GM10248 (cell line): ENCODE measurements at regions not wholly inside any gene's neighbourhood (a gene's known extent, or its start where the extent isn't known, plus 50 kb on each side); places are given as distances from the start of the nearest gene placed in this dataset.

ENCODE experiments used
- CTCF ChIA-PET: fragments of 300-600 bp; sonication (Branson Sonifier 250); formaldehyde crosslinking; extraction: SDS; loops from one replicate; lab custom pipeline; 2021; ENCODE audit warnings: antibody characterized with exemption; lab: Yijun Ruan, JAX
- POLR2A ChIA-PET: fragments of 350-650 bp; sonication (Branson Sonifier 250); formaldehyde crosslinking; extraction: SDS; loops from one replicate; lab custom pipeline; 2020; ENCODE audit warnings: antibody characterized with exemption; lab: Yijun Ruan, JAX
- DNase-seq: peaks from one replicate; pipeline ENCODE4 v3.0.0; 2012; ENCODE audit errors: extremely low spot score
- TF ChIP-seq, protein P1 (sequence below): IDR thresholded peaks from 2 replicates; pipeline ENCODE4 v1.5.1; 2012; ENCODE audit warnings: mild to moderate bottlenecking, low read depth; ENCODE audit errors: extremely low read depth, missing control alignments, control extremely low read depth

DNA sequence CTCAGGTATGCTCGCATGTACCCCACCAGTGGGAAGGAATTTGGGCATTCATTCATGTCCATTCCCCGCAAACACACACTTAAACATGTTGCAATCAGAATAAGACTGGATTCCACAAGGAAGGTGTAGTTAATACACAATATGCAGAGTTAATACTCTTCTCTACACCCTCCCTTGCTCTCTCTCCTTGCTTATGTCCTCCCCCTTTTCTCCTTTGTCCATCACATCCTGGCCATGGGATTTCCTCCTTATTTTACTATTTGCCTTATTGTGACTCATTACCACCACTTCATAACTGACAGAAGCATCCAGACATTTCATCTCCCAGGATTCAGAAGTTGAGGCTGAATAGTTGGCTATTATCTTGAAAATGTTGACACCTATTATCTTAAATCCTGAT is 473.8 kb upstream of the SPHKAP start:
- ChIA-PET CTCF (no interaction called here), POLR2A (no interaction called here)
- no peak for DNase-seq
- TF ChIP-seq, protein P1, sequence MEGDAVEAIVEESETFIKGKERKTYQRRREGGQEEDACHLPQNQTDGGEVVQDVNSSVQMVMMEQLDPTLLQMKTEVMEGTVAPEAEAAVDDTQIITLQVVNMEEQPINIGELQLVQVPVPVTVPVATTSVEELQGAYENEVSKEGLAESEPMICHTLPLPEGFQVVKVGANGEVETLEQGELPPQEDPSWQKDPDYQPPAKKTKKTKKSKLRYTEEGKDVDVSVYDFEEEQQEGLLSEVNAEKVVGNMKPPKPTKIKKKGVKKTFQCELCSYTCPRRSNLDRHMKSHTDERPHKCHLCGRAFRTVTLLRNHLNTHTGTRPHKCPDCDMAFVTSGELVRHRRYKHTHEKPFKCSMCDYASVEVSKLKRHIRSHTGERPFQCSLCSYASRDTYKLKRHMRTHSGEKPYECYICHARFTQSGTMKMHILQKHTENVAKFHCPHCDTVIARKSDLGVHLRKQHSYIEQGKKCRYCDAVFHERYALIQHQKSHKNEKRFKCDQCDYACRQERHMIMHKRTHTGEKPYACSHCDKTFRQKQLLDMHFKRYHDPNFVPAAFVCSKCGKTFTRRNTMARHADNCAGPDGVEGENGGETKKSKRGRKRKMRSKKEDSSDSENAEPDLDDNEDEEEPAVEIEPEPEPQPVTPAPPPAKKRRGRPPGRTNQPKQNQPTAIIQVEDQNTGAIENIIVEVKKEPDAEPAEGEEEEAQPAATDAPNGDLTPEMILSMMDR: no peak

DNA sequence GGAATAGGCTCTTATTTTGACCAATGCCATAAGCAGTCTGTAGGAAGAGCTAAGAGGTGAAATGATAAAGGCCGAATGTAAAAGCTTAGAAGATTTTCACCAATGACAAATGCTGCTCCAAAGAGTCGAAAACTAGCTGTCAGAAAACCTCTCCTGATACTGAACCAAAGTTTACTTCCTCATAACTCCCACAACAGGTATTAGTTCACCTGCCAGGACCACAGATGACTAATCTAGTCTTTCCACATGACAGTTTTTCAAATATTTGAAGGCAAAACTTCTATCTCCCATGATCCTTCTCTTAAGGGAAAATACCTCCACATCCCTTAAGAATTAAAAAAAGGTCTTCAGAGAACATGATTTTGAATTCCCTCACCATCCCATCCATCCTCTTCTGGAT is 473.2 kb upstream of the SPHKAP start:
- no peak for DNase-seq
- TF ChIP-seq, protein P1: no peak
- ChIA-PET POLR2A (no interaction called here), CTCF (interaction anchor here (1.4 kb wide), 1 partner anchor 7 kb away, joined by 4 read pairs; no protein-coding TSS in a partner anchor)

DNA sequence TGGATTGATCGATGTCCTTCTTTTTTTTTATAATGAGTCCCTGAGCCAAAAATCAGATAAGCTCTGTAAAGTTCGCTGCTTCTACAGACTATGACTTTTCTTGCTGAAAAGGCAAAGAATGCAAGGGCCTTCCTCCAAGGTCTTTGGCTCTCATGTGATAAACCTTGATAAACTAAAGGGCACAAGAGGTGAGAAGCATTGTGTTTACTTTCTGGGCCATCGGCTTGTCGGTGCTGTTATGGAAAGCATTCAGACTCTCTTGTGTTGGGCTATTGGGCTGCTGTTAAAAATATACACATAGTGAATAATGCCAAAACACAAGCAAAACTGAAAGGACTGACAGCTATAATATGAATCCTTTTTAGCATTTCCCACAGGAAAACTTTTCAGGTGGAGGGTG is 472.4 kb upstream of the SPHKAP start:
- no peak for DNase-seq
- ChIA-PET CTCF (interaction anchor here (1.4 kb wide), 1 partner anchor 8 kb away, joined by 4 read pairs; no protein-coding TSS in a partner anchor), POLR2A (no interaction called here)
- TF ChIP-seq, protein P1: no peak

DNA sequence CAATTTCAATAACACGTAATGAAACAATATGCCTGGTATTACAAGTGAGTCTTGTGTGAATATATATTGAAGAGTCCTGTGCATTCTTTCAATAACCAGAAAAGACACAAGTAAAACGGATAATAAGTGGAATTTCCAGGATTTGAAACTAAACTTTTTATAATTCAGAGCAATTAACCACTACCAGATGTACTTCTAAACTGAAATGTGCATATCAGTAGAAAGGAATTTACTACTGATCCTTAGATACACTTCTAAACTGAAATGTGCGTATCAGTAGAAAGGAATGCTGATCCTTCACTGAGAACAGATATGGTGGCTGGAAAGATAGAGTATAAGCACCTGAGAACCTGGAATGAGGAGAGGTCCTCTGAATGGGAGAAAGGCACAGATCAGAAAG is 470.9 kb upstream of the SPHKAP start:
- TF ChIP-seq, protein P1: no peak
- ChIA-PET CTCF (no interaction called here), POLR2A (no interaction called here)
- no peak for DNase-seq

DNA sequence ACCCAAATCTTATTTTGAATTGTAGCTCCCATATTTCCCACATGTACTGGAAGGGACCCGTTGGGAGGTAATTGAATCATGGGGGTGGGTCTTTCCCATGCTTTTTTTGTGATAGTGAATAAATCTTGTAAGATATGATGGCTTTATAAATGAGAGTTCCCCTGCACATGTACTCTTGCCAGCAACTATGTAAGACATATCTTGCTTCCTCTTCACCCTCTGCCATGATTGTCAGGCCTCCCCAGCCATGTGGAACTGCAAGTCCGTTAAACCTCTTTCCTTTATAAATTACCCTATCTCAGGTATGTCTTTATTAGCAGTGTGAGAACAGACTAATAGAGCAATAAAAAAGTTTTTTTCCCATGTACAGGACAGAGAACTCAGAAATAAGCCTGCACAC is 468.4 kb upstream of the SPHKAP start:
- TF ChIP-seq, protein P1: no peak
- DNase-seq: no peak
- ChIA-PET CTCF (no interaction called here), POLR2A (no interaction called here)

DNA sequence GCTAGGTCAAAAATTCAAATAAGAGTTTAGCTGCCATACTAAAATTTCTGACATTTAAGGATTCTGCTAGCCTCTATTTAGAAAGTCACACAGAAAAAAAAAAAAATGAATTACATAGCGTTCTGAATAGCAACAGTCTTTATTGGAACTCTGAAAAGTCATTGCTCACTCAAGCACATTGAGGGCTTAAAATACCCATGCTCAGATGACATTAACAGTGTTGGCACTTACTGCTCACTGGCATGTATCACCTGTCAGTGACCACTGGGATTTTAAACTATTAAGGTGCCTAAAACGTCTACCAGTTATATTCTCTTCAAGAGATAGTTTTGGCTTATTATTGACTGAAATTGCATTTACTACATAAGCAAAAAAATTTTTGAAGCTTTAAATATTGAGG is 468.0 kb upstream of the SPHKAP start:
- ChIA-PET CTCF (no interaction called here), POLR2A (no interaction called here)
- TF ChIP-seq, protein P1: no peak
- no peak for DNase-seq

DNA sequence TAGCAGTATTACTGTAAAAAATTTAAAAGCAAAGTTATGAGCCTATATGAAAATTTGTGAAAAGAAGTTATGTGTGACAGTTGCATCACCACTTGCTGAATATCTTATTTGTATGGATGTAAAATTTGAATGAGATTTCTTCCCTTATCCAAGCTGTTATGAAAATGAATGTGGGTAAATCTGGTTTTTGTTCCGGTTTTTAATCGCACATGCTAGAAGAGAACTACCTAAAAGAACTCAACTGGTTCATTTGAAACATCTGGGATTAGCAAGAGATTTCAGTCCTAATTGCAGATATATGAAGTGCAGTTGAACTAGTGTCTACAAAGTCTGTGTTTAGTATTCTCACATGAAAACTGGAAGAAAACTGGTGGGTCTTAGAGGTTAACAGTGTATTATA is 467.1 kb upstream of the SPHKAP start:
- TF ChIP-seq, protein P1: no peak
- POLR2A ChIA-PET: no interaction called here
- DNase-seq: no peak
- CTCF ChIA-PET: no interaction called here
